ENCODE measurements at regions not wholly inside any gene's neighbourhood (a gene's known extent, or its start where the extent isn't known, plus 50 kb on each side); places are given as distances from the start of the nearest gene placed in this dataset.

DNA sequence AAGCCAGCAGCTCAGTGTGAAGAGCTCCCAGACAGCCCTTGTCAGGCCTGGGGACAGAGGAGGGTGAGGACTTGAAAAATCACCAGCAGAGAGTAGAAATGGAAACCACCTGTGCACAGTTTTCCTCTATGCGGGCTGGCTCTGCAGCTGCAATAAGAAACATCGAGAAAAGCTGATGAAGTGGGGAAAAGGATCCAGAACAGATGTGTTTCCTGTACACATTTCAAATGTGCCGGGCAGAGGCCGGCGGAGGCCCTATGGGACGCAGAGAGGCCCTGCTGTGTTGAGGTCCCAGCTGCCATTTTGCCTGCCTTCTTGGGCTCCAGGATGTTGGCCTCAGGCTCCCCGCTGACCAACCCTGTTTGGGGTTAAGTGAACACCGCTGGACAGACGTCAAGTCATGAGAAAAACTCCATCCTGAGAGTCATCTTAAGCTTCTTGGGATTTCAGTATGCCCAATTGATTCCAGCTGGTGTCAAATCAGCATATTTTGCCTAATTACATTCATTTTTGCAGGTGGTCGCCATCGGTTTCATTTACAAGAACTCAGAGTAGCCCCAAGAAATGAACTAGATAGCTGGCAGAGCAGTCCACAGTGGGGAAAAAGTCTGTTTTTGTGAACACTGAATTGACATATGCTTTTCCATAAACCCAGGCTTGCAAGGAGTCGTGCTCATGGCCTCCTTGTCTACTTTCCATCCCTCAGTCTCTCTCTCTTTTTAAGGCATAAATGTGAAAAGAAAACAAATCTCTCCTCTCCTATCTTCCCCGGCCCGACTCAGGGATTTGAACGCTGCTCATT is 150.4 kb upstream of the PHACTR3 start:
- H3K27me3 ChIP-seq (ENCODE audit: control insufficient read depth in 1 of 2, insufficient read depth in 2 of 2, low read length in 2 of 2) = no peaks in the 10 kb centered on the region
- no peak overlapping the region for H3K4me3 ChIP-seq (ENCODE audit: low read depth in 1 of 2, low read length in 2 of 2)
- H3K9me3 ChIP-seq (ENCODE audit: control insufficient read depth in 2 of 2, insufficient read depth in 1 of 2, low read depth in 1 of 2, low read length in 1 of 2) = no peaks in the 10 kb centered on the region
- H3K36me3 ChIP-seq (ENCODE audit: control insufficient read depth in 2 of 2, insufficient read depth in 2 of 2, low read length in 1 of 2) = no peaks in the 10 kb centered on the region
- WGBS, 2 donors = 85 to 86% methylated on average over 15 of the region's 15 CpGs
- peaks cover 0 to 6% of the 10 kb centered on the region in 2 donors for H3K4me1 ChIP-seq (ENCODE audit: control insufficient read depth in 2 of 2, insufficient read depth in 2 of 2, low read length in 1 of 2)
- no peak overlapping the region for H3K27ac ChIP-seq (ENCODE audit: low read depth in 2 of 2, low read length in 1 of 2)

DNA sequence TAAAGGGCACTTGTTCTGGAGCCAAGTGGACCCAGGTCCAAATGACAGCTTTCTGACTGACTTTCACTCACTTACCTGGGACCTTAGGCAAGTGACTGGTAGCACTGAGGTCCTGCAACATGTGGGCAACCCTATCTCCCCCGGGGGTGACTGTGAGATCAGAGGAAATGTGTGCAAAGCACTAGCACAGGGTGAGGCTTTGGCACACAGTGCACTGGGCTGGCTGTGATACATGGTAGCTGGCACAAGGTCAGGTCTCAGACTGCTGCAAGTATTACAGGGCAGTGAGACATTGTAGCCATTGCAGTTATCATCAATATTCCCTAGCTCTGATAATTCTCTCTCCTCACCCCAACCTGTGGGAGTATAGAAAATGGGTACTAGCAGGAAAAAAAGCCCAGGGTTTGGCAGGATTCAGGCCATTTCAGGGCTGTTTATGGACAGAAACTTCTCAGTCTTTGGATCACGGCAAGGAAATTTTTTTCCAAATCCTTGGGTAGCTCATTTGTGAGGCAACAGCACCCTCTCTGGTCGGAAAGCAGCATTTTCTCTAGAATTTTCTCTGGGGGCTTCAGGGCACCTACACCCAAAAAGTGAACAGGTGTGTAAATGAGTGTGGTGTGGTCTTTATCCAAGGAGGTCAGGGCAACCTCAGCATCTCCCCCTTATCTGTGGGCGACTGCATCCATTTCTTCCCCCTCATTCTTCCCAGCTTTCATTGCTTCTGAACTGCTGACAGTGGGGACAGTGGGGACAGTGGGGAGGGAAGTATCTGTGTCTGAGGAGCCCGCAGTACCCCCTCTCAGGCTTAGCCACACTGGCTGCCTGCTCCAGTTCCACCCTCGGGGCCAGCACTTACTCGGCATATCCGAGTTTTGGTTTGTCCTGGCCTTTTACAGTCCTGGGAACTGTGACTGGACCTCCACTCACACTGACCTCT is 148.7 kb upstream of the PHACTR3 start:
- Histone ChIP-seq H3K27me3 (ENCODE audit: control insufficient read depth in 1 of 2, insufficient read depth in 2 of 2, low read length in 2 of 2) (no peaks in the 10 kb centered on the region), H3K36me3 (ENCODE audit: control insufficient read depth in 2 of 2, insufficient read depth in 2 of 2, low read length in 1 of 2) (no peaks in the 10 kb centered on the region), H3K9me3 (ENCODE audit: control insufficient read depth in 2 of 2, insufficient read depth in 1 of 2, low read depth in 1 of 2, low read length in 1 of 2) (no peaks in the 10 kb centered on the region), H3K4me1 (ENCODE audit: control insufficient read depth in 2 of 2, insufficient read depth in 2 of 2, low read length in 1 of 2) (peaks cover 0 to 6% of the 10 kb centered on the region in 2 donors), H3K4me3 (ENCODE audit: low read depth in 1 of 2, low read length in 2 of 2) (no peak overlapping the region), H3K27ac (ENCODE audit: low read depth in 2 of 2, low read length in 1 of 2) (no peak overlapping the region)
- WGBS, 2 donors = 27% methylated on average over 8 of the region's 8 CpGs

DNA sequence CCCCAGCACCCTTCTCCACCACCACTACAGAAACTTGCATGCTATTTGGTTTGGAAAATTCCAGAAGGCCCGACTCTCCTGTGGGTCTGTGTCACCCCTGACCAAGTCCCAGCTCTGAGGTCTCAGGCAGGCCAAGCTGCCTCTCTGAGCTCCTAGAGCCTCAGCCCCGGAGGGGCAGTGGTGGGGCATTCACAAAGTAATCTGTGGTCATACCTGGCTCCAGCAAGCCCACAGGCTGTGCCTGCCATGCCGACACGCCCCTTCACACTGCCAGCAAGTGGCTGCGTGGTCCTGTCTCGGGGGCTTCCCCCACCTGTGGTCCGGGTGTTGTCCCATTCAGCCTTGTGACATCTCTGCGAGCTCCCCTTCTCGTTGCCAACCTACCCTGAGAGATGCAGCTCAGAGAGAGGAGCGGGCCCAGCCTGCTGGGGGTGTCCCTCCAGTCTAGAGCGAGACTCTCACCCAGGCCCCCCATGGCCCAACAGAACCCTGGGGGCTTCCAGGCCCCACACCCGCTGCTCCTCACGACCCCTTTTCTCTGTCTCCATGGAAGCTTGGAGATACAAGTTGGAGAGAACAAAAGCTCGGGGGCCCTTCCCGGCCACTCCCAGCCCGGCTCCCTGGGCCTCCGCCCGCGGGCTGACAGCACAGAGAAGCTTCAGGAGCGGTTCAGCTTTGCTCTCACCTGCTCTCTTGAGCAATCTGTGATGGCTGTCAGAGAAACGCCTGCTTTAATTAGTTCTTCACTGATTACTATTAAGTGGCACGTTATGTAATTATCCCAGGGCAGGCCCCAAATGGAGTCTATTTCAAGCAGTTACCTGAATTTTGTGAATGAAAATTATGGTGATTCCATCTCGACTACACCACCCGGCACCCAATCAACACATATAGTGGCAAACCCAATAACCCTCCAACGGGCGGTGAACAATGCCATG is 147.7 kb upstream of the PHACTR3 start:
- WGBS, 2 donors = 65 to 68% methylated on average over 26 of the region's 26 CpGs
- Histone ChIP-seq H3K27me3 (ENCODE audit: control insufficient read depth in 1 of 2, insufficient read depth in 2 of 2, low read length in 2 of 2) (no peaks in the 10 kb centered on the region), H3K4me3 (ENCODE audit: low read depth in 1 of 2, low read length in 2 of 2) (no peak overlapping the region), H3K9me3 (ENCODE audit: control insufficient read depth in 2 of 2, insufficient read depth in 1 of 2, low read depth in 1 of 2, low read length in 1 of 2) (no peaks in the 10 kb centered on the region), H3K36me3 (ENCODE audit: control insufficient read depth in 2 of 2, insufficient read depth in 2 of 2, low read length in 1 of 2) (no peaks in the 10 kb centered on the region), H3K27ac (ENCODE audit: low read depth in 2 of 2, low read length in 1 of 2) (no peak overlapping the region), H3K4me1 (ENCODE audit: control insufficient read depth in 2 of 2, insufficient read depth in 2 of 2, low read length in 1 of 2) (peaks cover 0 to 6% of the 10 kb centered on the region in 2 donors)

DNA sequence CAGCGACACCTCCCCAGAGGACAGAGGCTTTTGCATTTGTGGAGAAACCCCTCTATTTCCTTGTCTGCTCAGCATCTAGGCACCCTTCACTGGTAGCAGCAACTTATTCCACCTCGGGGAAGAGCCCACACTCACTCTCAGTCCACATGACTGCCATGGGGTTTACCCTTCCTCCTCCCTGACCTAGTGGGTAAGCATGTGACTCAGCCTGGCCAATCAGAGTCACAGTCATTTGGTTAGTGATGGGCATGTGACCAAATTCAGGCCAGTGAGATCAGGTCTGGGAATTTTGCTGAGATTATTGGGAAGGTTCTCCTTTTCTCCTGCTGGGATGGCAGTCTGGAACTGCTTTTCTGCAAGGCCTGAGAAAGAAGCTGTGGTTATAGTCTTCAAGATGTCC is 145.7 kb upstream of the PHACTR3 start:
- Histone ChIP-seq H3K4me3 (ENCODE audit: low read depth in 1 of 2, low read length in 2 of 2) (no peak overlapping the region), H3K4me1 (ENCODE audit: control insufficient read depth in 2 of 2, insufficient read depth in 2 of 2, low read length in 1 of 2) (peaks cover 0 to 8% of the 10 kb centered on the region in 2 donors), H3K27me3 (ENCODE audit: control insufficient read depth in 1 of 2, insufficient read depth in 2 of 2, low read length in 2 of 2) (no peaks in the 10 kb centered on the region), H3K36me3 (ENCODE audit: control insufficient read depth in 2 of 2, insufficient read depth in 2 of 2, low read length in 1 of 2) (no peaks in the 10 kb centered on the region), H3K9me3 (ENCODE audit: control insufficient read depth in 2 of 2, insufficient read depth in 1 of 2, low read depth in 1 of 2, low read length in 1 of 2) (no peaks in the 10 kb centered on the region), H3K27ac (ENCODE audit: low read depth in 2 of 2, low read length in 1 of 2) (no peak overlapping the region)
- 87 to 91% methylated on average over 2 of the region's 2 CpGs for WGBS, 2 donors

DNA sequence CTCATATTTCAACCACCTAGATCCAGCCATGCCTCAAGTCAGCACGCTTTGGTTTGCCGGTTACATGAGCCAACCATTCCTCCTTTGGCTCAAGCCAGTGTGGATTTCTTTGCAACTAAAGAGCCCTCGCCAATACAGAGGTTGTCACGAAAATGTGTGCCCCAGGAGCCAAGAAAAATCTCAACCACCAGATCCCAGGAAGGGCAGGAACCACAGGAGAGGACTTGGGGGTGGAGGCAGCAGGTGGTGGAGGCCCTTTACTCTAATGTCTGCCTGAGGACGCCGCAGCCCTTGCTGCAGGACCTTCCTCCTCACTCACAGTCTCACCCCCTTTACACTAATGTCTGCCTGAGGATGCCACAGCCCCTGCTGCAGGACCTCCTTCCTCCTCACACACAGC is 144.8 kb upstream of the PHACTR3 start:
- WGBS, 2 donors = 84 to 88% methylated on average over 6 of the region's 6 CpGs
- H3K4me1 ChIP-seq (ENCODE audit: control insufficient read depth in 2 of 2, insufficient read depth in 2 of 2, low read length in 1 of 2) = peaks cover 0 to 8% of the 10 kb centered on the region in 2 donors
- no peaks in the 10 kb centered on the region for H3K36me3 ChIP-seq (ENCODE audit: control insufficient read depth in 2 of 2, insufficient read depth in 2 of 2, low read length in 1 of 2)
- H3K4me3 ChIP-seq (ENCODE audit: low read depth in 1 of 2, low read length in 2 of 2) = no peak overlapping the region
- no peak overlapping the region for H3K27ac ChIP-seq (ENCODE audit: low read depth in 2 of 2, low read length in 1 of 2)
- H3K9me3 ChIP-seq (ENCODE audit: control insufficient read depth in 2 of 2, insufficient read depth in 1 of 2, low read depth in 1 of 2, low read length in 1 of 2) = no peaks in the 10 kb centered on the region
- H3K27me3 ChIP-seq (ENCODE audit: control insufficient read depth in 1 of 2, insufficient read depth in 2 of 2, low read length in 2 of 2) = no peaks in the 10 kb centered on the region

DNA sequence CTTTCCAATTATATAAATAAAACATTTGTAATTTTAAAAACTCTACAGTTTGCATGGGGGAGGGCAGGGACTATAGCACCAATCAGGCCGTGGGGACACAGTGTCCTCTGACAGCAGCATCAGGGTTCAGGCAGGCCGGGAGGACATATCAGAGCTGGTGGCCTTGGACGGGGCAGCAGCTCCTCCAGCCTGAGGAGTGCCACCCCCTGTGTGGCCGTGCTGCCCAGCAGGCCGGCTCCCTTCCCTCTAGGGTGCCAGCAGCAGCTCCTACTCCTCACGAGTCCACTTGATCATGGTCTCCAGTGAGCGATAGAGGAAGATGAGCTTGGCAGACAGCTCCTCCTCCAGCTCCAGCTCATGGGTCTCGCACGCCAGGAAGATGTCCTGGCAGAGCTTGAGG is 144.0 kb upstream of the PHACTR3 start:
- no peaks in the 10 kb centered on the region for H3K36me3 ChIP-seq (ENCODE audit: control insufficient read depth in 2 of 2, insufficient read depth in 2 of 2, low read length in 1 of 2)
- WGBS, 2 donors = 78 to 80% methylated on average over 9 of the region's 9 CpGs
- H3K4me1 ChIP-seq (ENCODE audit: control insufficient read depth in 2 of 2, insufficient read depth in 2 of 2, low read length in 1 of 2) = peaks cover 0 to 7% of the 10 kb centered on the region in 2 donors
- H3K27ac ChIP-seq (ENCODE audit: low read depth in 2 of 2, low read length in 1 of 2) = no peak overlapping the region
- no peaks in the 10 kb centered on the region for H3K9me3 ChIP-seq (ENCODE audit: control insufficient read depth in 2 of 2, insufficient read depth in 1 of 2, low read depth in 1 of 2, low read length in 1 of 2)
- no peak overlapping the region for H3K4me3 ChIP-seq (ENCODE audit: low read depth in 1 of 2, low read length in 2 of 2)
- H3K27me3 ChIP-seq (ENCODE audit: control insufficient read depth in 1 of 2, insufficient read depth in 2 of 2, low read length in 2 of 2) = no peaks in the 10 kb centered on the region

DNA sequence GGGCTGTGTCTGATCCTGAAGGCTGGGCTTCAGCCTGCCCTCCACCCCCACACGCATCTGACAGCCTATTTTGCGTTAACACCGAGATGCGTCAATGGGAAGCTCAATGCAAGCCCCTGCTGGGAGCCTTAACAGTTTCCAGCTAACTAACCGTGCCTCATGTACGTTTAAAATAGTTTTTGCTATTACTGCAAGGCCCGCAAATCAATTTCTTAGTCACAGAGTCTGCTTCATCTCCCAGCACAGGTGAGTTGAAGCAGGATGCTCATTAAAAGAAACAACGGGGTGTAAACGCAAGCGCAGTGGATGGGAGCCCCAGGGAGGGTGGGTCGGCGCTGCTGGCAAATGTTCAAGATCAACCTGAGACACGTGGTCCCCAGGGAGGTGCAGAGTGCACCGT is 142.8 kb upstream of the PHACTR3 start:
- no peak overlapping the region for H3K27ac ChIP-seq (ENCODE audit: low read depth in 2 of 2, low read length in 1 of 2)
- H3K27me3 ChIP-seq (ENCODE audit: control insufficient read depth in 1 of 2, insufficient read depth in 2 of 2, low read length in 2 of 2) = no peaks in the 10 kb centered on the region
- H3K9me3 ChIP-seq (ENCODE audit: control insufficient read depth in 2 of 2, insufficient read depth in 1 of 2, low read depth in 1 of 2, low read length in 1 of 2) = no peaks in the 10 kb centered on the region
- no peaks in the 10 kb centered on the region for H3K36me3 ChIP-seq (ENCODE audit: control insufficient read depth in 2 of 2, insufficient read depth in 2 of 2, low read length in 1 of 2)
- H3K4me1 ChIP-seq (ENCODE audit: control insufficient read depth in 2 of 2, insufficient read depth in 2 of 2, low read length in 1 of 2) = peaks cover 0 to 4% of the 10 kb centered on the region in 2 donors
- WGBS, 2 donors = 68 to 71% methylated on average over 14 of the region's 14 CpGs
- H3K4me3 ChIP-seq (ENCODE audit: low read depth in 1 of 2, low read length in 2 of 2) = no peak overlapping the region

DNA sequence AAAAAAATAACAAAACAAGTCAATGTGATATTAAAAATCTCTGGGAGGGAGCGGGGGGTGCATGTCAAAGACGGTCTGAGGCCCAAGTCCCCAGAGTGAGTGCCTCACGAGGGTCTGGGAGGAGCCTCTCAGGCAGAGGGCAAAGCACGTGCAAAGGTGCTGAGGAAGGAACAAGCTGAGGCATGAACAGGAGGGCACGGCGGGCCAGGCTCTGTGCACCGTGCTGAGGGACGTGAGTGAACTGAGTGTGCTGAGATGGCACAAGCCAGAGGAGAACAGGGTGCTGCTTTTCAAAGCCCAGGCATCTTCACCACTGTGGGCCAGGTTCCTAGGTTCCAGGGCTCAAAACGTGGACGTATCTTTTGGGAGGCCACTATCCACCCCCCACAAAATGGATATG is 142.1 kb upstream of the PHACTR3 start:
- Histone ChIP-seq H3K4me1 (ENCODE audit: control insufficient read depth in 2 of 2, insufficient read depth in 2 of 2, low read length in 1 of 2) (peaks cover 0 to 2% of the 10 kb centered on the region in 2 donors), H3K4me3 (ENCODE audit: low read depth in 1 of 2, low read length in 2 of 2) (no peak overlapping the region), H3K27me3 (ENCODE audit: control insufficient read depth in 1 of 2, insufficient read depth in 2 of 2, low read length in 2 of 2) (no peaks in the 10 kb centered on the region), H3K36me3 (ENCODE audit: control insufficient read depth in 2 of 2, insufficient read depth in 2 of 2, low read length in 1 of 2) (no peaks in the 10 kb centered on the region), H3K27ac (ENCODE audit: low read depth in 2 of 2, low read length in 1 of 2) (no peak overlapping the region), H3K9me3 (ENCODE audit: control insufficient read depth in 2 of 2, insufficient read depth in 1 of 2, low read depth in 1 of 2, low read length in 1 of 2) (no peaks in the 10 kb centered on the region)
- 53 to 60% methylated on average over 10 of the region's 10 CpGs for WGBS, 2 donors

DNA sequence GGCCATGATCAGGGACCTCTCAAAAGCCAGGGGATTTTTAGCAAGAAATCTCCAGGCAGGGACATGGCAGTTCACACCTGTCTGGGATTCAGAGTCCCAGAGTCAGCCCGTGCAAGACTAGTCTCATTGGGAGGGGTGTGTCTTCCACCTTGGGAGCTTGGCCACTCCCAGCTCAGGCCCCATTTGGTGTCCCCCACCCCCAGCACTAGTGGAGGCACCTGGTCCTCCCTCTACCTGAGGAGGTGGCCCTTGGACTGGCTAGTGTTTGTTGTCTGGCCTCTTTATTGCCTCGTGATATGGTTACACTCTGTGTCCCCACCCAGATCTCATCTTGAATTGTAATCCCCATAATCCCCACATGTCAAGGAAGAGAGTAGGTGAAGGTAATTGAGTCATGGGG is 140.8 kb upstream of the PHACTR3 start:
- no peaks in the 10 kb centered on the region for H3K9me3 ChIP-seq (ENCODE audit: control insufficient read depth in 2 of 2, insufficient read depth in 1 of 2, low read depth in 1 of 2, low read length in 1 of 2)
- no peak overlapping the region for H3K4me3 ChIP-seq (ENCODE audit: low read depth in 1 of 2, low read length in 2 of 2)
- no peaks in the 10 kb centered on the region for H3K36me3 ChIP-seq (ENCODE audit: control insufficient read depth in 2 of 2, insufficient read depth in 2 of 2, low read length in 1 of 2)
- WGBS, 2 donors = 49 to 67% methylated on average over 2 of the region's 2 CpGs
- H3K27me3 ChIP-seq (ENCODE audit: control insufficient read depth in 1 of 2, insufficient read depth in 2 of 2, low read length in 2 of 2) = no peaks in the 10 kb centered on the region
- no peak overlapping the region for H3K27ac ChIP-seq (ENCODE audit: low read depth in 2 of 2, low read length in 1 of 2)
- peaks cover 0 to 2% of the 10 kb centered on the region in 2 donors for H3K4me1 ChIP-seq (ENCODE audit: control insufficient read depth in 2 of 2, insufficient read depth in 2 of 2, low read length in 1 of 2)
